Gastrocnemius medialis (tissue), 4 donors: ENCODE measurements at regions not wholly inside any gene's neighbourhood (a gene's known extent, or its start where the extent isn't known, plus 50 kb on each side); places are given as distances from the start of the nearest gene placed in this dataset.

Experiments
- POLR2A ChIP-seq, 2 donors: fragments of 450-650 bp; IDR thresholded peaks; one replicate each; pipeline ENCODE4 v1.6.1; 2017; ENCODE audit warnings: antibody characterized with exemption in 2 of 2, mild to moderate bottlenecking in 2 of 2, moderate library complexity in 2 of 2
- TF ChIP-seq, protein P1 (sequence below), 5 experiments: fragments of 450-650 bp in 3 of 5; fragments of 200-600 bp in 2 of 5; sonication (generic) in 2 of 5; IDR thresholded peaks in 4 of 5; conservative IDR thresholded peaks in 1 of 5; 1 replicate in 4 of 5; 2 replicates in 1 of 5; pipeline ENCODE4 v1.5.1; 2016 to 2019; ENCODE audit warnings: antibody characterized with exemption in 5 of 5, mild to moderate bottlenecking in 3 of 5, moderate library complexity in 3 of 5

- no peak for TF ChIP-seq POLR2A (IDR thresholded peaks at IDR 0.05)
- TF ChIP-seq, protein P1, sequence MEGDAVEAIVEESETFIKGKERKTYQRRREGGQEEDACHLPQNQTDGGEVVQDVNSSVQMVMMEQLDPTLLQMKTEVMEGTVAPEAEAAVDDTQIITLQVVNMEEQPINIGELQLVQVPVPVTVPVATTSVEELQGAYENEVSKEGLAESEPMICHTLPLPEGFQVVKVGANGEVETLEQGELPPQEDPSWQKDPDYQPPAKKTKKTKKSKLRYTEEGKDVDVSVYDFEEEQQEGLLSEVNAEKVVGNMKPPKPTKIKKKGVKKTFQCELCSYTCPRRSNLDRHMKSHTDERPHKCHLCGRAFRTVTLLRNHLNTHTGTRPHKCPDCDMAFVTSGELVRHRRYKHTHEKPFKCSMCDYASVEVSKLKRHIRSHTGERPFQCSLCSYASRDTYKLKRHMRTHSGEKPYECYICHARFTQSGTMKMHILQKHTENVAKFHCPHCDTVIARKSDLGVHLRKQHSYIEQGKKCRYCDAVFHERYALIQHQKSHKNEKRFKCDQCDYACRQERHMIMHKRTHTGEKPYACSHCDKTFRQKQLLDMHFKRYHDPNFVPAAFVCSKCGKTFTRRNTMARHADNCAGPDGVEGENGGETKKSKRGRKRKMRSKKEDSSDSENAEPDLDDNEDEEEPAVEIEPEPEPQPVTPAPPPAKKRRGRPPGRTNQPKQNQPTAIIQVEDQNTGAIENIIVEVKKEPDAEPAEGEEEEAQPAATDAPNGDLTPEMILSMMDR (IDR thresholded peaks at IDR 0.05 in 4 of 5, conservative IDR thresholded peaks at IDR 0.05 in 1 of 5): no peak
These were observed 196.8 kb upstream of the NRSN1 start for GRCh38 chr6:23929201-23929600.
